ENCODE measurements at regions not wholly inside any gene's neighbourhood (a gene's known extent, or its start where the extent isn't known, plus 50 kb on each side); places are given as distances from the start of the nearest gene placed in this dataset.
"Not testable (repeated sequence)": the region's sequence is repeated elsewhere in the genome, so short reads cannot be mapped to it uniquely, and the experiment has no call there.

GRCh38 chr4:171340258-171340657, 472.9 kb upstream of the GALNTL6 start:
- no peak for DNase-seq
- Histone ChIP-seq H3K9me3 (no peaks in the 10 kb centered on the region), H3K36me3 (no peaks in the 10 kb centered on the region), H3K27ac (no peak overlapping the region), H3K4me3 (no peak overlapping the region), H3K4me1 (no peaks in the 10 kb centered on the region), H3K27me3 (no peaks in the 10 kb centered on the region)
- intact Hi-C loops (cut with DNase I) = no loop called here
- WGBS, 2 donors = 90 to 91% methylated on average over 6 of the region's 6 CpGs
- TF ChIP-seq CTCF (IDR thresholded peaks at IDR 0.05) (no peak), POLR2A (IDR thresholded peaks at IDR 0.05) (no peak)

GRCh38 chr4:171334549-171334948, 478.7 kb upstream of the GALNTL6 start:
- Histone ChIP-seq H3K27ac (no peak overlapping the region), H3K4me3 (no peak overlapping the region), H3K27me3 (no peaks in the 10 kb centered on the region), H3K9me3 (no peaks in the 10 kb centered on the region), H3K36me3 (no peaks in the 10 kb centered on the region), H3K4me1 (no peaks in the 10 kb centered on the region)
- no peak for DNase-seq
- TF ChIP-seq CTCF (IDR thresholded peaks at IDR 0.05) (no peak), POLR2A (IDR thresholded peaks at IDR 0.05) (no peak)
- intact Hi-C loops (cut with DNase I) = no loop called here
- 76 to 83% methylated on average over 4 of the region's 4 CpGs for WGBS, 2 donors

- no peaks in the 10 kb centered on the region for H3K9me3 ChIP-seq
- H3K4me3 ChIP-seq = no peak overlapping the region
- H3K27ac ChIP-seq = no peak overlapping the region
- intact Hi-C loops (cut with DNase I) = no loop called here
- no peak for DNase-seq
- H3K27me3 ChIP-seq = no peaks in the 10 kb centered on the region
- TF ChIP-seq CTCF (IDR thresholded peaks at IDR 0.05) (no peak), POLR2A (IDR thresholded peaks at IDR 0.05) (no peak)
- H3K4me1 ChIP-seq = no peaks in the 10 kb centered on the region
- H3K36me3 ChIP-seq = no peaks in the 10 kb centered on the region
Measured at GRCh38 chr4:171308661-171309060, 504.5 kb upstream of the GALNTL6 start.

- H3K36me3 ChIP-seq; H3K27ac ChIP-seq; H3K4me3 ChIP-seq; DNase-seq; H3K27me3 ChIP-seq; H3K4me1 ChIP-seq; intact Hi-C loops (cut with DNase I): not testable (repeated sequence)
- H3K9me3 ChIP-seq = peaks cover 0 to 13% (median 2%) of the 10 kb centered on the region in 3 donors
- WGBS, 2 donors = 65 to 89% methylated on average over 4 to 9 of the region's 52 CpGs
Measured at GRCh38 chr4:171298048-171298718, 515.0 kb upstream of the GALNTL6 start.

- Histone ChIP-seq H3K36me3 (no peaks in the 10 kb centered on the region), H3K27me3 (no peaks in the 10 kb centered on the region), H3K4me3 (no peak overlapping the region), H3K4me1 (no peaks in the 10 kb centered on the region), H3K9me3 (no peaks in the 10 kb centered on the region), H3K27ac (no peak overlapping the region)
- TF ChIP-seq CTCF (IDR thresholded peaks at IDR 0.05) (no peak), POLR2A (IDR thresholded peaks at IDR 0.05) (no peak)
- no peak for DNase-seq
- intact Hi-C loops (cut with DNase I) = no loop called here
- 66% methylated on average over 3 of the region's 3 CpGs for WGBS, 2 donors
Measured at GRCh38 chr4:171288816-171289432, 524.3 kb upstream of the GALNTL6 start.

Data from esophagus squamous epithelium (tissue), 5 donors.